Stimulated activated CD8-positive, alpha-beta memory T cell treated with anti-CD3 and anti-CD28 coated beads, Interleukin-7, amount 100 ng/mL, for 48 hours (primary cell): ENCODE measurements at regions not wholly inside any gene's neighbourhood (a gene's known extent, or its start where the extent isn't known, plus 50 kb on each side); places are given as distances from the start of the nearest gene placed in this dataset.

Source experiments
- DNase-seq, 2 donors: peaks; one replicate each; pipeline ENCODE4 v3.0.0-alpha.2; 2020; ENCODE audit warnings: low read depth in 1 of 2; ENCODE audit errors: extremely low read depth in 1 of 2

GRCh38 chr13:44237276-44237767 lies 136.3 kb upstream of the SERP2 start:
- peak in 1 of 2 donors; percentile 32 for DNase-seq

GRCh38 chr13:44237881-44238421 lies 135.7 kb upstream of the SERP2 start:
- DNase-seq, result no peak

DNA sequence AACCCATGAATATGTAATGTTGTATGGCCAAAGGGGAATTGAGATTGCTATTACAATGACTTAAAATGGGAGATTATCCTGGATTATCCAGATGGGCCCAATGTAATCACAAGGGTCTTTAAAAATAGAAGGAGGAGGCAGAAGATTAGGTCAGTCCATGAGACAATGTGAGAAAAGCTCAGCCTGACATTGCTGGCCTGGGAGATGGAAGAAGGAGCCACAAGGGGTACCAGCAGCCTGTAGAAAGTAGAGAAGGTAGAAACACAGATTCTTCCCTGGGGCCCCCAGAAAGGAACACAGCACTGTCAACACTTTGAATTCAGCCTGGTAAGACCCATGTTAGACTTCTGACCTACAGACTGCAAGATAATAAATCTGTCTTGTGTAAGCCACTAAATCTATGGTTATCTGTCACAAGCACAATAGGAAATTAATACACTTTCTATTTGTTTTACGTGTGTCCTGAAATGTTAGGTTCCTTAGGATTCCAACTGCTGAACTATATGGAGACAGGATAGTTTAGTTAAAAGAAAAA lies 132.9 kb upstream of the SERP2 start:
- DNase-seq, result no peak

- no peak for DNase-seq
Observed at GRCh38 chr13:44241638-44242037, 132.0 kb upstream of the SERP2 start.

GRCh38 chr13:44242766-44243165 lies 130.9 kb upstream of the SERP2 start:
- DNase-seq, result no peak

- DNase-seq, result peak in 1 of 2 donors; percentile 8
Observed at GRCh38 chr13:44243198-44243857, 130.3 kb upstream of the SERP2 start.

GRCh38 chr13:44244288-44244687 lies 129.3 kb upstream of the SERP2 start:
- DNase-seq, result no peak

GRCh38 chr13:44249431-44249836 lies 124.2 kb upstream of the SERP2 start:
- no peak for DNase-seq

- no peak for DNase-seq
Observed at GRCh38 chr13:44252938-44253337, 120.7 kb upstream of the SERP2 start.

DNA sequence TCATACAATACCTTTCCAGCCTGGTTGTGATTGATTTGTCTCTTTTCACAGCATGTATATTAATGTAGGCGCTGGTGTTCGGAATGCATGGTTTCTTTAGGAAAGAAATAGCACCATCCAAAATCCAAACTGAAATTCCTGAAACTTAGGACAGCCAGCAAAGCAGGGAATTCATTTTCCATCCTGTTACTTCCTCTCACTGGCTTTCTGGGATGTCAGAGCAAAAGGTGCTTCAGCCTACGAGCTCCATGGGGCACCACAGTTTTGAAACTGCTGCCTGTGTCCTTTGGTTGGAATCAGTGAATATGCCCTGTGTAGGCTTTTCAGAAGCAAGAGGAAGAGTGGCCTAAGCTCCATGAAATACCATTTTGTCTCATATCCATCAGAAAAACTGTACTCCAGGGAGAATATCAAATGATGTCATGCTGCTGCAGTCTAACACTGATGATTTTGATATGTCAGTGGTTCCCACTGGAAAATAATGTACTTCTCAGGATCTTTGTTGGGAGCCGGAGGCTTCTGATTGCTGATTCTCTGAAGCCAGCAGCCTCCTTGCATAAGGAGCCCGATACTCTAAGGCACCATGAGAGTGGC lies 117.8 kb upstream of the SERP2 start:
- no peak for DNase-seq

GRCh38 chr13:44257796-44258195 lies 115.8 kb upstream of the SERP2 start:
- DNase-seq, result no peak

GRCh38 chr13:44259045-44260027 lies 114.3 kb upstream of the SERP2 start:
- peak; percentile 26 to 78 for DNase-seq

- no peak for DNase-seq
Observed at GRCh38 chr13:44260336-44260735, 113.3 kb upstream of the SERP2 start.

DNA sequence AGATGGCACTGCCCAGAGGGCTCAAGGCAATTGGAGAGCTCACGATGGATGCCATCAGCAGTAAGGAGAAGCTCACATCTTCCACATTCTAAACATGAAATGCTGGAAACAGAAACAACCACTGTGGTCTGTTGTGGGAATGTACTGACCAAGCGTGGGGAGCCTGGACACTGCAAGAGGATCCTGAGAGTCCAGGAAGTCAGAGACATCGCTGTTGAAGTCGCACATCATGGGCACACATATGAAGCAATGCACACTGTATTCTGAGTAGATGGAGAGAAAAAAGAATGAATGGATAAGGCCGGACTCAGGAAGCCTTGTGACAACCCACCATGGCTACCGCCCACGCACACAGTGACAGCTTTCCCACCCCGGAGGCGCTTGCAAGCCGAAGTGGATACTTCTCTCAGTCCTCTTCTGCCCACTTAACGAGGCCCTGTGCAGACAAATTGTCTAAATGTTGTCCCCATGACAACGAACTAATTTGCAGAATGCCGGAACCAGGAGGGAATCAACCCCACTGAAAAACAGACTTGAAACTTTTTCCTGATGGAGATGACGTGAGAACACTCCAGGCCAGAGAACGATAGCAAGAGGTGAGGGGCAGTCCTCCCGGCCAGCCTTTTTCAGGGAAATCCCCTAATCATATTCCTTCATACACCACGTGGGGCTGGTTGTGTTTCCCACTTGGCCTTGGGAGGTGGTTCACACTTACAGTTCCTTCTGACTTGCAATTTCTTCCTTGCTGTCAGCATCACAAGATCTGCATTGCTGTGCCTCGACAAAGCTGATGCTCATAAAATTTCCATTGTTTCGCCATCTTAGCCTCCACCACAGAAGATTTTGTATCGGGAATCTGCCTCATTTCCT lies 109.6 kb upstream of the SERP2 start:
- DNase-seq, result no peak

- DNase-seq, result no peak
Observed at GRCh38 chr13:44266305-44266704, 107.3 kb upstream of the SERP2 start.

GRCh38 chr13:44266772-44267171 lies 106.9 kb upstream of the SERP2 start:
- no peak for DNase-seq

GRCh38 chr13:44267203-44267602 lies 106.4 kb upstream of the SERP2 start:
- no peak for DNase-seq

DNA sequence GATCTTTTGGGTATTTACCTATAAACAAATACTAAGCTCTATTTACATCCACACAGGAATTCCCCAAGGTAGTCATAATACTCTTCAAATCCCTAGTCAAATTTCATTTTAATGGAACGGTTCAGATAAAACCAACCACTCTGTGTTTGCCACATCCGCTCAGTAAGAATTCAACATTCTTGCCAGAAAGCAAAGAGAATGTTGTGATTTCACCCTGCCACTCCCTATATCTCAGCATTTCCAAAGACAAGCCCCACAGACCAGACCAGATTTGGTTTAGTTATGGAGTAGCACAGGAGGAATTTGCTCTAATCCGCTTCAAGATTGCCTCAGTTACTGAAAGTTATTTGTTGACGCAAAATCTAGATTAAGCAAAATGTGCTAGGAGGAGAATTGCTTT lies 105.6 kb upstream of the SERP2 start:
- no peak for DNase-seq

DNA sequence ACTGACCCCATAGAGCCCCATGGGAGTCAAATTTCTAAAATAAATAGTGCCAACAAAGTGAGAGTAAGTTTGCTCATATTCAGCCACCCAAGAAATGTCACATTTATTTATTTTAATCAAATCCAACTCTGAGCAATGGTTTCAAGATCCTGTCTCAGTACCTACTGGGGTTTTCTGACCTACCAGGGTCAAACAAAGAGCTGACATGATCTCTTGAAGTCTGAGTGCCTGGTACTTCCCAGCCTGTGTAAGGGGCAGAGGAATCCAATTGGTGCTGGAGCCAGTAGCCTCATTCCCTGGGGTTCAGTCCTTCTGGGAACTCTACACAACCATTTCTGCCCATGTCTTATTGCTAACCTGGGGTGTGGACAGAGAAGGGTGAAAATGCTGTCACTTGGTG lies 104.6 kb upstream of the SERP2 start:
- no peak for DNase-seq

- no peak for DNase-seq
Observed at GRCh38 chr13:44270150-44270549, 103.5 kb upstream of the SERP2 start.
